ENCODE measurements at regions not wholly inside any gene's neighbourhood (a gene's known extent, or its start where the extent isn't known, plus 50 kb on each side); places are given as distances from the start of the nearest gene placed in this dataset.

- TF ChIP-seq EZH2 (IDR thresholded peaks at IDR 0.05; ENCODE audit: low read depth, unreplicated experiment): no peak
- TF ChIP-seq CTCF (conservative IDR thresholded peaks at IDR 0.05; ENCODE audit: low read depth in 2 of 2): no peak
Observed at GRCh38 chr20:39107741-39108140, 145.6 kb downstream of the DHX35 start.
